Epithelial cell of proximal tubule (primary cell): ENCODE measurements at regions not wholly inside any gene's neighbourhood (a gene's known extent, or its start where the extent isn't known, plus 50 kb on each side); places are given as distances from the start of the nearest gene placed in this dataset.

Experiments used
- DNase-seq: peaks from one replicate; pipeline ENCODE4 v3.0.0-alpha.2; 2011; ENCODE audit warnings: low read depth
- H3K4me3 ChIP-seq: 2 replicates; pipeline ENCODE4 v1.5.1; 2011; ENCODE audit warnings: low read depth, mild to moderate bottlenecking, low read length
- CTCF ChIP-seq: conservative IDR thresholded peaks from 2 replicates; pipeline ENCODE4 v1.5.1; 2012; ENCODE audit warnings: low read depth, mild to moderate bottlenecking, low read length

GRCh38 chr2:84249140-84249539, 209.9 kb downstream of the SUCLG1 start:
- no peak for TF ChIP-seq CTCF
- H3K4me3 ChIP-seq: no peak overlapping the region
- no peak for DNase-seq

GRCh38 chr2:84247532-84247931, 211.5 kb downstream of the SUCLG1 start:
- TF ChIP-seq CTCF: no peak
- H3K4me3 ChIP-seq: no peak overlapping the region
- DNase-seq: peak; percentile 22

GRCh38 chr2:84243788-84244733, 215.0 kb downstream of the SUCLG1 start:
- no peak overlapping the region for H3K4me3 ChIP-seq
- no peak for DNase-seq
- no peak for TF ChIP-seq CTCF

GRCh38 chr2:84238907-84239306, 220.2 kb downstream of the SUCLG1 start:
- no peak for TF ChIP-seq CTCF

GRCh38 chr2:84236288-84236687, 222.8 kb downstream of the SUCLG1 start:
- no peak overlapping the region for H3K4me3 ChIP-seq
- no peak for TF ChIP-seq CTCF
- no peak for DNase-seq

More at GRCh38 chr2:84238907-84239306, 220.2 kb downstream of the SUCLG1 start:
- no peak overlapping the region for H3K4me3 ChIP-seq
- DNase-seq: no peak

GRCh38 chr2:84234103-84234502, 225.0 kb downstream of the SUCLG1 start:
- H3K4me3 ChIP-seq: no peak overlapping the region
- TF ChIP-seq CTCF: no peak
- no peak for DNase-seq

GRCh38 chr2:84231478-84231877, 227.6 kb downstream of the SUCLG1 start:
- DNase-seq: no peak
- no peak for TF ChIP-seq CTCF
- no peak overlapping the region for H3K4me3 ChIP-seq
